ENCODE measurements at regions not wholly inside any gene's neighbourhood (a gene's known extent, or its start where the extent isn't known, plus 50 kb on each side); places are given as distances from the start of the nearest gene placed in this dataset.

- DNase-seq (ENCODE audit: low read depth, low spot score) (no peak), FAIRE-seq (no peak)
- Histone ChIP-seq H3K9me1 (replicated peaks; ENCODE audit: control insufficient read depth, extremely low read depth, insufficient read depth, low read length) (no peaks in the 10 kb centered on the region), H3K27me3 (ENCODE audit: control insufficient read depth in 2 of 2, insufficient read depth in 2 of 2, low read length in 2 of 2) (no peaks in the 10 kb centered on the region), H3K79me2 (ENCODE audit: control insufficient read depth, insufficient read depth, low read length) (no peaks in the 10 kb centered on the region), H4K20me1 (replicated peaks; ENCODE audit: control insufficient read depth, extremely low read depth, insufficient read depth, low read length) (no peaks in the 10 kb centered on the region), H3K27ac (ENCODE audit: insufficient read depth, low read depth, low read length) (no peak overlapping the region), H3K4me1 (ENCODE audit: control insufficient read depth, extremely low read depth, insufficient read depth, low read length) (no peaks in the 10 kb centered on the region), H2AFZ (ENCODE audit: low read depth, low read length) (no peak overlapping the region), H3K4me3 (replicated peaks in 1 of 3; ENCODE audit: insufficient read depth in 1 of 3, low read depth in 1 of 3, low read length in 3 of 3) (no peak overlapping the region), H3K4me2 (ENCODE audit: insufficient read depth, low read length) (no peak overlapping the region), H3K9ac (replicated peaks; ENCODE audit: extremely low read depth, insufficient read depth, low read length) (no peak overlapping the region), H3K36me3 (ENCODE audit: control insufficient read depth in 2 of 2, extremely low read depth in 1 of 2, insufficient read depth in 2 of 2, low read length in 2 of 2) (no peaks in the 10 kb centered on the region), H3K9me3 (replicated peaks; ENCODE audit: control insufficient read depth, insufficient read depth, low read length) (no peaks in the 10 kb centered on the region)
- BruUV-seq (replicated peaks) = no TSS peak
- dilution Hi-C loops (cut with MboI; ENCODE audit: extremely low pct_ligation_motif_present, low sequenced_read_pairs) (no loop called here), intact Hi-C loops (cut with micrococcal nuclease) (no loop called here)
- POLR2A ChIA-PET = no interaction called here
- CTCF ChIA-PET = no interaction called here
- TF ChIP-seq MYC (IDR thresholded peaks at IDR 0.05; ENCODE audit: low read depth, low read length) = no peak
- TF ChIP-seq FOS (IDR thresholded peaks at IDR 0.05; ENCODE audit: borderline replicate concordance, insufficient read depth, low read length) = no peak
- TF ChIP-seq MAX (IDR thresholded peaks at IDR 0.05; ENCODE audit: insufficient read depth, insufficient read length) = no peak
- TF ChIP-seq POLR2AphosphoS5 (IDR thresholded peaks at IDR 0.05; ENCODE audit: insufficient read depth, low read depth, low read length) = no peak
- TF ChIP-seq POLR2A (IDR thresholded peaks at IDR 0.05; ENCODE audit: low read depth, low read length) = no peak
- no peak for TF ChIP-seq EZH2 (IDR thresholded peaks at IDR 0.05; ENCODE audit: borderline replicate concordance, low read depth, low read length, severe bottlenecking)
- TF ChIP-seq CTCF (IDR thresholded peaks at IDR 0.05; ENCODE audit: extremely low read depth in 1 of 2, insufficient read depth in 1 of 2, low read depth in 1 of 2, low read length in 2 of 2) = no peak
- TF ChIP-seq JUN (IDR thresholded peaks at IDR 0.05; ENCODE audit: borderline replicate concordance, insufficient read depth, insufficient read length, low read depth) = no peak
- TF ChIP-seq GATA2 (IDR thresholded peaks at IDR 0.05; ENCODE audit: insufficient read depth, insufficient read length, low read depth, low read length) = no peak
These were observed 504.5 kb downstream of the HDGFL1 start for GRCh38 chr6:23073821-23074220.
